Activated naive CD4-positive, alpha-beta T cell treated with anti-CD3 and anti-CD28 coated beads, Interleukin-2, amount 10 ng/mL, durations not matched to agents 7 days and 5 days (primary cell): ENCODE measurements at regions not wholly inside any gene's neighbourhood (a gene's known extent, or its start where the extent isn't known, plus 50 kb on each side); places are given as distances from the start of the nearest gene placed in this dataset.
"Not testable (repeated sequence)": the region's sequence is repeated elsewhere in the genome, so short reads cannot be mapped to it uniquely, and the experiment has no call there.

Experiments used
- CTCF ChIA-PET: fragments of 350-600 bp; sonication (Branson Sonifier 250); formaldehyde crosslinking; loops from one replicate; lab custom pipeline; 2021; ENCODE audit warnings: antibody characterized with exemption; lab: Charles Lee
- DNase-seq: peaks from one replicate; pipeline ENCODE4 v3.0.0-alpha.2; 2020
- H3K27ac Mint-ChIP-seq: one replicate; pipeline ENCODE4 v1.8.0; 2021; ENCODE audit warnings: mild to moderate bottlenecking, moderate library complexity, mixed read lengths
- H3K27me3 Mint-ChIP-seq: one replicate; pipeline ENCODE4 v1.8.0; 2021; ENCODE audit warnings: mild to moderate bottlenecking, mixed read lengths
- H3K36me3 Mint-ChIP-seq: one replicate; pipeline ENCODE4 v1.8.0; 2021; ENCODE audit warnings: mixed read lengths
- H3K4me1 Mint-ChIP-seq: one replicate; pipeline ENCODE4 v1.8.0; 2021; ENCODE audit warnings: mixed read lengths
- H3K4me3 Mint-ChIP-seq: one replicate; pipeline ENCODE4 v1.8.0; 2021; ENCODE audit warnings: mild to moderate bottlenecking, moderate library complexity, mixed read lengths
- H3K9me3 Mint-ChIP-seq: one replicate; pipeline ENCODE4 v1.8.0; 2021; ENCODE audit warnings: mixed read lengths

- CTCF ChIA-PET, result no interaction called here
- Mint-ChIP-seq H3K4me3 (no peak overlapping the region), H3K9me3 (peaks cover 19% of the 10 kb centered on the region)
These were observed 1553.8 kb upstream of the FLRT2 start for GRCh38 chr14:83975841-83976770.

GRCh38 chr14:83977583-83977982 is 1552.4 kb upstream of the FLRT2 start:
- Mint-ChIP-seq H3K4me1 (no peaks in the 10 kb centered on the region), H3K9me3 (peaks cover 17% of the 10 kb centered on the region), H3K36me3 (no peaks in the 10 kb centered on the region), H3K27me3 (no peaks in the 10 kb centered on the region), H3K4me3 (no peak overlapping the region), H3K27ac (no peak overlapping the region)
- CTCF ChIA-PET, result no interaction called here
- no peak for DNase-seq

More at GRCh38 chr14:83975841-83976770, 1553.8 kb upstream of the FLRT2 start:
- no peak for DNase-seq
- H3K36me3 Mint-ChIP-seq, result no peaks in the 10 kb centered on the region
- H3K27ac Mint-ChIP-seq, result no peak overlapping the region
- H3K27me3 Mint-ChIP-seq, result no peaks in the 10 kb centered on the region
- no peaks in the 10 kb centered on the region for H3K4me1 Mint-ChIP-seq

GRCh38 chr14:83981676-83982258 is 1548.2 kb upstream of the FLRT2 start:
- H3K4me1 Mint-ChIP-seq, H3K36me3 Mint-ChIP-seq, DNase-seq, H3K27ac Mint-ChIP-seq, CTCF ChIA-PET, H3K4me3 Mint-ChIP-seq, H3K27me3 Mint-ChIP-seq: not testable (repeated sequence)
- peaks cover 21% of the 10 kb centered on the region for H3K9me3 Mint-ChIP-seq

- Mint-ChIP-seq H3K9me3 (peaks cover 26% of the 10 kb centered on the region), H3K4me1 (no peaks in the 10 kb centered on the region), H3K4me3 (no peak overlapping the region), H3K36me3 (no peaks in the 10 kb centered on the region), H3K27ac (no peak overlapping the region), H3K27me3 (no peaks in the 10 kb centered on the region)
- CTCF ChIA-PET, result no interaction called here
- no peak for DNase-seq
These were observed 1541.7 kb upstream of the FLRT2 start for GRCh38 chr14:83988275-83988674.

- Mint-ChIP-seq H3K9me3 (peaks cover 21% of the 10 kb centered on the region), H3K36me3 (no peaks in the 10 kb centered on the region), H3K4me1 (no peaks in the 10 kb centered on the region), H3K4me3 (no peak overlapping the region), H3K27me3 (no peaks in the 10 kb centered on the region), H3K27ac (no peak overlapping the region)
- no peak for DNase-seq
- CTCF ChIA-PET, result no interaction called here
These were observed 1538.3 kb upstream of the FLRT2 start for GRCh38 chr14:83991666-83992065.

- H3K9me3 Mint-ChIP-seq, result peaks cover 21% of the 10 kb centered on the region
- no peak overlapping the region for H3K27ac Mint-ChIP-seq
These were observed 1537.1 kb upstream of the FLRT2 start for GRCh38 chr14:83992857-83993256.

GRCh38 chr14:83993545-83993944 is 1536.4 kb upstream of the FLRT2 start:
- no peaks in the 10 kb centered on the region for H3K4me1 Mint-ChIP-seq
- no peaks in the 10 kb centered on the region for H3K27me3 Mint-ChIP-seq
- CTCF ChIA-PET, result no interaction called here
- H3K36me3 Mint-ChIP-seq, result no peaks in the 10 kb centered on the region
- H3K27ac Mint-ChIP-seq, result no peak overlapping the region
- peaks cover 21% of the 10 kb centered on the region for H3K9me3 Mint-ChIP-seq
- no peak overlapping the region for H3K4me3 Mint-ChIP-seq
- no peak for DNase-seq

More at GRCh38 chr14:83992857-83993256, 1537.1 kb upstream of the FLRT2 start:
- DNase-seq, result no peak
- no peaks in the 10 kb centered on the region for H3K27me3 Mint-ChIP-seq
- H3K4me3 Mint-ChIP-seq, result no peak overlapping the region
- H3K4me1 Mint-ChIP-seq, result no peaks in the 10 kb centered on the region
- CTCF ChIA-PET, result no interaction called here
- H3K36me3 Mint-ChIP-seq, result no peaks in the 10 kb centered on the region

- CTCF ChIA-PET, result no interaction called here
These were observed 1535.9 kb upstream of the FLRT2 start for GRCh38 chr14:83994020-83994419.

GRCh38 chr14:84001023-84001422 is 1528.9 kb upstream of the FLRT2 start:
- no peak overlapping the region for H3K27ac Mint-ChIP-seq
- no peaks in the 10 kb centered on the region for H3K4me1 Mint-ChIP-seq
- no peak for DNase-seq
- H3K9me3 Mint-ChIP-seq, result peaks cover 19% of the 10 kb centered on the region
- H3K4me3 Mint-ChIP-seq, result no peak overlapping the region
- CTCF ChIA-PET, result no interaction called here
- H3K27me3 Mint-ChIP-seq, result no peaks in the 10 kb centered on the region
- H3K36me3 Mint-ChIP-seq, result no peaks in the 10 kb centered on the region

More at GRCh38 chr14:83994020-83994419, 1535.9 kb upstream of the FLRT2 start:
- no peak for DNase-seq
- H3K4me1 Mint-ChIP-seq, result no peaks in the 10 kb centered on the region
- H3K9me3 Mint-ChIP-seq, result peaks cover 21% of the 10 kb centered on the region
- H3K4me3 Mint-ChIP-seq, result no peak overlapping the region
- no peak overlapping the region for H3K27ac Mint-ChIP-seq
- no peaks in the 10 kb centered on the region for H3K36me3 Mint-ChIP-seq
- H3K27me3 Mint-ChIP-seq, result no peaks in the 10 kb centered on the region

- CTCF ChIA-PET, result no interaction called here
- H3K36me3 Mint-ChIP-seq, result no peaks in the 10 kb centered on the region
These were observed 1526.6 kb upstream of the FLRT2 start for GRCh38 chr14:84003346-84003745.

GRCh38 chr14:84006643-84007155 is 1523.2 kb upstream of the FLRT2 start:
- H3K27ac Mint-ChIP-seq, result no peak overlapping the region
- H3K4me1 Mint-ChIP-seq, result no peaks in the 10 kb centered on the region
- no peak for DNase-seq
- peaks cover 8% of the 10 kb centered on the region for H3K9me3 Mint-ChIP-seq
- no peak overlapping the region for H3K4me3 Mint-ChIP-seq
- no peaks in the 10 kb centered on the region for H3K36me3 Mint-ChIP-seq
- CTCF ChIA-PET, result no interaction called here
- H3K27me3 Mint-ChIP-seq, result no peaks in the 10 kb centered on the region

More at GRCh38 chr14:84003346-84003745, 1526.6 kb upstream of the FLRT2 start:
- Mint-ChIP-seq H3K4me1 (no peaks in the 10 kb centered on the region), H3K27me3 (no peaks in the 10 kb centered on the region), H3K27ac (no peak overlapping the region), H3K9me3 (peaks cover 20% of the 10 kb centered on the region), H3K4me3 (no peak overlapping the region)
- no peak for DNase-seq

GRCh38 chr14:84013424-84013823 is 1516.5 kb upstream of the FLRT2 start:
- Mint-ChIP-seq H3K36me3 (no peaks in the 10 kb centered on the region), H3K27me3 (no peaks in the 10 kb centered on the region), H3K27ac (no peak overlapping the region), H3K4me1 (no peaks in the 10 kb centered on the region), H3K4me3 (no peak overlapping the region), H3K9me3 (peaks cover 9% of the 10 kb centered on the region)
- DNase-seq, result no peak
- CTCF ChIA-PET, result no interaction called here

GRCh38 chr14:84017495-84017894 is 1512.4 kb upstream of the FLRT2 start:
- H3K27me3 Mint-ChIP-seq, result no peaks in the 10 kb centered on the region
- no peak for DNase-seq
- CTCF ChIA-PET, result no interaction called here
- H3K9me3 Mint-ChIP-seq, result peaks cover 14% of the 10 kb centered on the region
- H3K4me3 Mint-ChIP-seq, result no peak overlapping the region
- no peaks in the 10 kb centered on the region for H3K4me1 Mint-ChIP-seq
- H3K36me3 Mint-ChIP-seq, result no peaks in the 10 kb centered on the region
- no peak overlapping the region for H3K27ac Mint-ChIP-seq

- H3K27ac Mint-ChIP-seq, result no peak overlapping the region
- H3K27me3 Mint-ChIP-seq, result no peaks in the 10 kb centered on the region
- peaks cover 7% of the 10 kb centered on the region for H3K9me3 Mint-ChIP-seq
- H3K4me1 Mint-ChIP-seq, result no peaks in the 10 kb centered on the region
- DNase-seq, result no peak
- CTCF ChIA-PET, result no interaction called here
- no peak overlapping the region for H3K4me3 Mint-ChIP-seq
- H3K36me3 Mint-ChIP-seq, result no peaks in the 10 kb centered on the region
These were observed 1508.5 kb upstream of the FLRT2 start for GRCh38 chr14:84021433-84021832.
